Ascending aorta (tissue), 2 donors: ENCODE measurements at regions not wholly inside any gene's neighbourhood (a gene's known extent, or its start where the extent isn't known, plus 50 kb on each side); places are given as distances from the start of the nearest gene placed in this dataset.

Experiments
- DNase-seq, 2 donors: peaks; one replicate each; pipeline ENCODE4 v3.0.0-alpha.2; 2019; ENCODE audit warnings: low spot score in 2 of 2
- H3K27ac ChIP-seq, 2 donors: fragments of 200-600 bp; sonication (generic); one replicate each; pipeline ENCODE4 v1.5.1; 2016 to 2017; ENCODE audit warnings: mild to moderate bottlenecking in 1 of 2
- H3K27me3 ChIP-seq: fragments of 200-600 bp; sonication (generic); one replicate; pipeline ENCODE4 v1.5.1; 2017
- H3K36me3 ChIP-seq, 2 donors: fragments of 200-600 bp; sonication (generic); one replicate each; pipeline ENCODE4 v1.5.1; 2016
- H3K4me1 ChIP-seq, 2 donors: fragments of 200-600 bp; sonication (generic); one replicate each; pipeline ENCODE4 v1.5.1; 2016 to 2017; ENCODE audit warnings: mild to moderate bottlenecking in 1 of 2
- H3K4me3 ChIP-seq, 2 donors: fragments of 200-600 bp; sonication (generic); one replicate each; pipeline ENCODE4 v1.5.1; 2016 to 2017; ENCODE audit warnings: mild to moderate bottlenecking in 1 of 2
- H3K9me3 ChIP-seq, 2 donors: fragments of 200-600 bp; sonication (generic); one replicate each; pipeline ENCODE4 v1.5.1; 2016
- CTCF ChIP-seq, 3 experiments: fragments of 200-600 bp in 2 of 3; fragments of 450-650 bp in 1 of 3; sonication (generic) in 2 of 3; IDR thresholded peaks; one replicate each; pipeline ENCODE4 v1.5.1; 2016 to 2019; ENCODE audit warnings: antibody characterized with exemption in 3 of 3, mild to moderate bottlenecking in 1 of 3, moderate library complexity in 1 of 3
- intact Hi-C: fragments of 100-400 bp; cut with DNase I; formaldehyde crosslinking; loops from one replicate; pipeline ENCODE4 v1.15.1; 2023

GRCh38 chr7:131274986-131275385 lies 52.7 kb upstream of the MKLN1 start:
- intact Hi-C loops, result no loop called here
- Histone ChIP-seq H3K36me3 (no peaks in the 10 kb centered on the region), H3K27ac (no peak overlapping the region), H3K4me1 (no peaks in the 10 kb centered on the region), H3K4me3 (no peak overlapping the region), H3K27me3 (no peaks in the 10 kb centered on the region), H3K9me3 (no peaks in the 10 kb centered on the region)
- no peak for DNase-seq
- no peak for TF ChIP-seq CTCF (IDR thresholded peaks at IDR 0.05)

- H3K4me3 ChIP-seq, result no peak overlapping the region
- no peaks in the 10 kb centered on the region for H3K27me3 ChIP-seq
- intact Hi-C loops, result no loop called here
- H3K9me3 ChIP-seq, result no peaks in the 10 kb centered on the region
- H3K27ac ChIP-seq, result no peak overlapping the region
- no peak for DNase-seq
- no peaks in the 10 kb centered on the region for H3K4me1 ChIP-seq
- no peak for TF ChIP-seq CTCF (IDR thresholded peaks at IDR 0.05)
- H3K36me3 ChIP-seq, result no peaks in the 10 kb centered on the region
These were observed 51.5 kb upstream of the MKLN1 start for GRCh38 chr7:131276190-131276589.

GRCh38 chr7:131276748-131277147 lies 50.9 kb upstream of the MKLN1 start:
- intact Hi-C loops, result no loop called here

More at GRCh38 chr7:131276748-131277147, 50.9 kb upstream of the MKLN1 start:
- no peaks in the 10 kb centered on the region for H3K27me3 ChIP-seq
- no peak for TF ChIP-seq CTCF (IDR thresholded peaks at IDR 0.05)
- H3K4me3 ChIP-seq, result no peak overlapping the region
- no peak overlapping the region for H3K27ac ChIP-seq
- no peaks in the 10 kb centered on the region for H3K4me1 ChIP-seq
- no peak for DNase-seq
- no peaks in the 10 kb centered on the region for H3K9me3 ChIP-seq
- no peaks in the 10 kb centered on the region for H3K36me3 ChIP-seq
